Endothelial cell of umbilical vein (primary cell): ENCODE measurements at regions not wholly inside any gene's neighbourhood (a gene's known extent, or its start where the extent isn't known, plus 50 kb on each side); places are given as distances from the start of the nearest gene placed in this dataset.

Source experiments
- BruUV-seq: library from RNA; stranded (reverse); fragments of 400-500 nt; replicated peaks from 2 replicates; lab custom pipeline; 2021; lab: Mats Ljungman, UMichigan
- CTCF ChIA-PET: fragments of 300-600, 350-600 bp; sonication (Branson Sonifier 250); formaldehyde crosslinking; loops from one replicate; lab custom pipeline; 2021; ENCODE audit warnings: antibody characterized with exemption, inconsistent platforms; lab: Charles Lee
- POLR2A ChIA-PET: fragments of 300-600, 350-600 bp; sonication (Branson Sonifier 250); formaldehyde crosslinking; loops from one replicate; lab custom pipeline; 2021; ENCODE audit warnings: antibody characterized with exemption, inconsistent platforms; lab: Charles Lee
- DNase-seq: peaks from one replicate; pipeline ENCODE4 v3.0.0-alpha.2; 2011; ENCODE audit warnings: low read depth, low spot score
- FAIRE-seq: peaks from 2 replicates; lab custom pipeline; 2011; peaks lifted over from hg19 to GRCh38; lab: Jason Lieb, UNC
- H2AFZ ChIP-seq: 2 replicates; pipeline ENCODE4 v1.6.0; 2012; ENCODE audit warnings: low read depth, low read length, control low read depth, inconsistent platforms
- H3K27ac ChIP-seq: 2 replicates; pipeline ENCODE4 v1.5.1; 2011; ENCODE audit warnings: low read depth, mild to moderate bottlenecking, control low read depth, low read length, moderate library complexity; ENCODE audit not compliant: insufficient read depth
- H3K27me3 ChIP-seq, 2 experiments: 2 replicates each; pipeline versions ENCODE4 v1.6.0 to v1.6.1; 2011; ENCODE audit warnings: low read length in 2 of 2, mixed read lengths in 1 of 2; ENCODE audit not compliant: control insufficient read depth in 2 of 2, insufficient read depth in 2 of 2
- H3K36me3 ChIP-seq, 2 experiments: 2 replicates in 1 of 2; 3 replicates in 1 of 2; pipeline ENCODE4 v1.5.1; 2011; ENCODE audit warnings: low read length in 2 of 2, mild to moderate bottlenecking in 1 of 2, moderate library complexity in 1 of 2; ENCODE audit not compliant: control insufficient read depth in 2 of 2, insufficient read depth in 2 of 2; ENCODE audit errors: extremely low read depth in 1 of 2
- H3K4me1 ChIP-seq: 3 replicates; pipeline ENCODE4 v1.5.1; 2011; ENCODE audit warnings: mild to moderate bottlenecking, low read length; ENCODE audit not compliant: control insufficient read depth, insufficient read depth; ENCODE audit errors: extremely low read depth
- H3K4me2 ChIP-seq: 2 replicates; pipeline ENCODE4 v1.6.1; 2011; ENCODE audit warnings: low read length, control low read depth, mixed read lengths; ENCODE audit not compliant: insufficient read depth
- H3K4me3 ChIP-seq, 3 experiments: fragments of 200-600 bp in 1 of 3; sonication (generic), shearing (Covaris generic) in 1 of 3; replicated peaks in 1 of 3; 2 replicates each; pipeline ENCODE4 v1.5.1; 2011 to 2016; ENCODE audit warnings: control low read depth in 3 of 3, low read length in 3 of 3, mild to moderate bottlenecking in 2 of 3, inconsistent platforms in 1 of 3, low read depth in 1 of 3, moderate library complexity in 1 of 3; ENCODE audit not compliant: insufficient read depth in 1 of 3
- H3K79me2 ChIP-seq: 2 replicates; pipeline ENCODE4 v1.6.0; 2012; ENCODE audit warnings: low read length, inconsistent platforms; ENCODE audit not compliant: control insufficient read depth, insufficient read depth
- H3K9ac ChIP-seq: replicated peaks from 2 replicates; pipeline ENCODE3; 2011; ENCODE audit warnings: low read length, control low read depth; ENCODE audit not compliant: insufficient read depth; ENCODE audit errors: extremely low read depth
- H3K9me1 ChIP-seq: replicated peaks from 3 replicates; pipeline ENCODE4 v1.6.0; 2011; ENCODE audit warnings: mild to moderate bottlenecking, low read length; ENCODE audit not compliant: control insufficient read depth, insufficient read depth; ENCODE audit errors: extremely low read depth
- H3K9me3 ChIP-seq: replicated peaks from 2 replicates; pipeline ENCODE4 v1.5.1; 2012; ENCODE audit warnings: low read length, inconsistent platforms; ENCODE audit not compliant: control insufficient read depth, insufficient read depth
- H4K20me1 ChIP-seq: replicated peaks from 2 replicates; pipeline ENCODE3; 2011; ENCODE audit warnings: mild to moderate bottlenecking, low read length; ENCODE audit not compliant: control insufficient read depth, insufficient read depth; ENCODE audit errors: extremely low read depth
- EZH2 ChIP-seq: IDR thresholded peaks from 2 replicates; pipeline ENCODE4 v1.6.1; 2012; ENCODE audit warnings: borderline replicate concordance, low read depth, mild to moderate bottlenecking, moderate library complexity, low read length, inconsistent platforms; ENCODE audit not compliant: severe bottlenecking
- FOS ChIP-seq: IDR thresholded peaks from 2 replicates; pipeline ENCODE4 v1.6.1; 2011; ENCODE audit warnings: mild to moderate bottlenecking, low read length, moderate library complexity, borderline replicate concordance; ENCODE audit not compliant: insufficient read depth
- GATA2 ChIP-seq: IDR thresholded peaks from 2 replicates; pipeline ENCODE4 v1.7.0; 2011; ENCODE audit warnings: low read depth, mild to moderate bottlenecking, moderate library complexity, mixed read lengths, low read length; ENCODE audit not compliant: insufficient read length, insufficient read depth
- JUN ChIP-seq: IDR thresholded peaks from 2 replicates; pipeline ENCODE4 v1.6.1; 2011; ENCODE audit warnings: borderline replicate concordance, low read depth; ENCODE audit not compliant: insufficient read length, insufficient read depth
- MYC ChIP-seq: IDR thresholded peaks from one replicate; pipeline ENCODE4 v1.6.1; 2011; ENCODE audit warnings: mild to moderate bottlenecking, low read depth, low read length
- POLR2A ChIP-seq: IDR thresholded peaks from 2 replicates; pipeline ENCODE4 v1.6.1; 2012; ENCODE audit warnings: low read depth, mild to moderate bottlenecking, control low read depth, low read length
- POLR2AphosphoS5 ChIP-seq: IDR thresholded peaks from 2 replicates; pipeline ENCODE4 v1.6.1; 2012; ENCODE audit warnings: low read depth, mild to moderate bottlenecking, control low read depth, low read length, moderate library complexity; ENCODE audit not compliant: insufficient read depth
- dilution Hi-C: fragments of 300-500 bp; cut with MboI; formaldehyde crosslinking; loops from one replicate; pipeline ENCODE4 v1.15.0; 2019; ENCODE audit warnings: low sequenced_read_pairs; ENCODE audit not compliant: extremely low pct_ligation_motif_present
- intact Hi-C: fragments of 100-400 bp; cut with micrococcal nuclease; formaldehyde crosslinking; loops from one replicate; pipeline ENCODE4 v1.10.0; 2022
- TF ChIP-seq, protein P1 (sequence below), 2 donors: IDR thresholded peaks; 1 replicate in 1 of 2; 2 replicates in 1 of 2; pipeline ENCODE4 v1.5.1; 2011; ENCODE audit warnings: low read length in 2 of 2, mild to moderate bottlenecking in 2 of 2, moderate library complexity in 2 of 2, control low read depth in 1 of 2, inconsistent platforms in 1 of 2, low read depth in 1 of 2; ENCODE audit not compliant: insufficient read depth in 1 of 2; ENCODE audit errors: extremely low read depth in 1 of 2
- TF ChIP-seq, protein P2 (sequence below): IDR thresholded peaks from 2 replicates; pipeline ENCODE4 v1.6.1; 2011; ENCODE audit not compliant: insufficient read depth, insufficient read length

DNA sequence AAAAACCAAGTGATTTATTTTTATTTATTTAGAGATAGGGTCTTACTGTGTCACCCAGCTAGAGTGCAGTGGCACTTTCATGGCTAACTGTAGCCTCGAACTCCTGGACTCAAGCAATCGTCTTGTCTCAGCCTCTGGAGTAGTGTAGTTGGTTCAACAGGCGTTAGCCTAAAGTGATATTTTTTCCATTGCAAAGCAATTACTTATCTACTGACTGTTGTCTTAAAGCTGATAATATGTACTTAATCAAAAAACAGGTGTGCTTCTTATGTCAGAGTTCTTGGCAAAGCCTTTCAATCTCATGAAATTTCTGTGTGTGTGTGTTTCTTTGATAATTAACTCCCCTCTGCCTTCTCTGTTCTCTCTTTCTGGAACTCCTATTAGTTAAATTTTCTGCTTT is 62.4 kb upstream of the DUSP10 start:
- no peaks in the 10 kb centered on the region for H3K9me1 ChIP-seq
- no peaks in the 10 kb centered on the region for H4K20me1 ChIP-seq
- peaks cover 4% of the 10 kb centered on the region for H3K4me1 ChIP-seq
- TF ChIP-seq GATA2 = no peak
- TF ChIP-seq, protein P1, sequence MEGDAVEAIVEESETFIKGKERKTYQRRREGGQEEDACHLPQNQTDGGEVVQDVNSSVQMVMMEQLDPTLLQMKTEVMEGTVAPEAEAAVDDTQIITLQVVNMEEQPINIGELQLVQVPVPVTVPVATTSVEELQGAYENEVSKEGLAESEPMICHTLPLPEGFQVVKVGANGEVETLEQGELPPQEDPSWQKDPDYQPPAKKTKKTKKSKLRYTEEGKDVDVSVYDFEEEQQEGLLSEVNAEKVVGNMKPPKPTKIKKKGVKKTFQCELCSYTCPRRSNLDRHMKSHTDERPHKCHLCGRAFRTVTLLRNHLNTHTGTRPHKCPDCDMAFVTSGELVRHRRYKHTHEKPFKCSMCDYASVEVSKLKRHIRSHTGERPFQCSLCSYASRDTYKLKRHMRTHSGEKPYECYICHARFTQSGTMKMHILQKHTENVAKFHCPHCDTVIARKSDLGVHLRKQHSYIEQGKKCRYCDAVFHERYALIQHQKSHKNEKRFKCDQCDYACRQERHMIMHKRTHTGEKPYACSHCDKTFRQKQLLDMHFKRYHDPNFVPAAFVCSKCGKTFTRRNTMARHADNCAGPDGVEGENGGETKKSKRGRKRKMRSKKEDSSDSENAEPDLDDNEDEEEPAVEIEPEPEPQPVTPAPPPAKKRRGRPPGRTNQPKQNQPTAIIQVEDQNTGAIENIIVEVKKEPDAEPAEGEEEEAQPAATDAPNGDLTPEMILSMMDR (IDR thresholded peaks at IDR 0.05; ENCODE audit: extremely low read depth in 1 of 2, insufficient read depth in 1 of 2, low read depth in 1 of 2, low read length in 2 of 2) = no peak
- TF ChIP-seq EZH2 = no peak
- no peak for TF ChIP-seq POLR2AphosphoS5
- TF ChIP-seq MYC = no peak
- TF ChIP-seq FOS = no peak
- TF ChIP-seq JUN = no peak
- no peak for TF ChIP-seq POLR2A
- TF ChIP-seq, protein P2, sequence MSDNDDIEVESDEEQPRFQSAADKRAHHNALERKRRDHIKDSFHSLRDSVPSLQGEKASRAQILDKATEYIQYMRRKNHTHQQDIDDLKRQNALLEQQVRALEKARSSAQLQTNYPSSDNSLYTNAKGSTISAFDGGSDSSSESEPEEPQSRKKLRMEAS = no peak
- intact Hi-C loops = no loop called here
- H3K36me3 ChIP-seq = no peaks in the 10 kb centered on the region
- no peaks in the 10 kb centered on the region for H3K9me3 ChIP-seq
- no peak overlapping the region for H3K4me2 ChIP-seq
- no TSS peak for BruUV-seq
- no peaks in the 10 kb centered on the region for H3K27me3 ChIP-seq
- no peak overlapping the region for H2AFZ ChIP-seq
- H3K27ac ChIP-seq = no peak overlapping the region
- no peak overlapping the region for H3K9ac ChIP-seq
- POLR2A ChIA-PET = no interaction called here
- dilution Hi-C loops = no loop called here
- DNase-seq = no peak
- CTCF ChIA-PET = no interaction called here
- H3K79me2 ChIP-seq = no peaks in the 10 kb centered on the region
- H3K4me3 ChIP-seq = no peak overlapping the region
- FAIRE-seq = no peak
